ENCODE measurements at regions not wholly inside any gene's neighbourhood (a gene's known extent, or its start where the extent isn't known, plus 50 kb on each side); places are given as distances from the start of the nearest gene placed in this dataset.
"Not testable (repeated sequence)": the region's sequence is repeated elsewhere in the genome, so short reads cannot be mapped to it uniquely, and the experiment has no call there.

- no peaks in the 10 kb centered on the region for H3K4me1 Mint-ChIP-seq (ENCODE audit: low read depth)
- no peak overlapping the region for H3K27ac Mint-ChIP-seq
- no peak overlapping the region for H3K4me3 Mint-ChIP-seq
- no peaks in the 10 kb centered on the region; the same call in 1 of the 2 replicates for H3K36me3 Mint-ChIP-seq (ENCODE audit: low read depth)
- H3K27me3 Mint-ChIP-seq (ENCODE audit: insufficient read depth), result no peaks in the 10 kb centered on the region
- TF ChIP-seq CTCF (IDR thresholded peaks at IDR 0.05), result no peak
- no peak for DNase-seq
- H3K9me3 Mint-ChIP-seq, result peaks cover 25% of the 10 kb centered on the region
Measured at GRCh38 chr4:164601653-164602052, 152.3 kb upstream of the SMIM31 start.

GRCh38 chr4:164605791-164606190, 148.1 kb upstream of the SMIM31 start:
- H3K27me3 Mint-ChIP-seq (ENCODE audit: insufficient read depth); H3K27ac Mint-ChIP-seq; H3K4me3 Mint-ChIP-seq; H3K36me3 Mint-ChIP-seq (ENCODE audit: low read depth); H3K4me1 Mint-ChIP-seq (ENCODE audit: low read depth); DNase-seq: not testable (repeated sequence)
- peaks cover 38% of the 10 kb centered on the region for H3K9me3 Mint-ChIP-seq

GRCh38 chr4:164606478-164606877, 147.5 kb upstream of the SMIM31 start:
- no peak overlapping the region for H3K4me3 Mint-ChIP-seq
- TF ChIP-seq CTCF (IDR thresholded peaks at IDR 0.05), result no peak
- no peak overlapping the region for H3K27ac Mint-ChIP-seq
- H3K27me3 Mint-ChIP-seq (ENCODE audit: insufficient read depth), result no peaks in the 10 kb centered on the region
- peaks cover 40% of the 10 kb centered on the region for H3K9me3 Mint-ChIP-seq
- peaks cover 5% of the 10 kb centered on the region; the same call in 1 of the 2 replicates for H3K36me3 Mint-ChIP-seq (ENCODE audit: low read depth)
- DNase-seq, result no peak
- H3K4me1 Mint-ChIP-seq (ENCODE audit: low read depth), result no peaks in the 10 kb centered on the region

GRCh38 chr4:164613256-164613655, 140.7 kb upstream of the SMIM31 start:
- TF ChIP-seq CTCF (IDR thresholded peaks at IDR 0.05), result no peak
- H3K27me3 Mint-ChIP-seq (ENCODE audit: insufficient read depth), result no peaks in the 10 kb centered on the region; the same call in 1 of the 2 replicates
- no peak for DNase-seq

GRCh38 chr4:164613792-164614191, 140.1 kb upstream of the SMIM31 start:
- Mint-ChIP-seq H3K4me3 (no peak overlapping the region), H3K9me3 (peaks cover 63% of the 10 kb centered on the region), H3K36me3 (ENCODE audit: low read depth) (peaks cover 5% of the 10 kb centered on the region; the same call in 1 of the 2 replicates), H3K27me3 (ENCODE audit: insufficient read depth) (no peaks in the 10 kb centered on the region; the same call in 1 of the 2 replicates), H3K4me1 (ENCODE audit: low read depth) (no peaks in the 10 kb centered on the region), H3K27ac (no peak overlapping the region)
- DNase-seq, result no peak
- TF ChIP-seq CTCF (IDR thresholded peaks at IDR 0.05), result no peak

More at GRCh38 chr4:164613256-164613655, 140.7 kb upstream of the SMIM31 start:
- no peak overlapping the region for H3K4me3 Mint-ChIP-seq
- peaks cover 61% of the 10 kb centered on the region for H3K9me3 Mint-ChIP-seq
- peaks cover 5% of the 10 kb centered on the region; the same call in 1 of the 2 replicates for H3K36me3 Mint-ChIP-seq (ENCODE audit: low read depth)
- no peak overlapping the region for H3K27ac Mint-ChIP-seq
- H3K4me1 Mint-ChIP-seq (ENCODE audit: low read depth), result no peaks in the 10 kb centered on the region

- Mint-ChIP-seq H3K9me3 (peaks cover 63% of the 10 kb centered on the region), H3K36me3 (ENCODE audit: low read depth) (peaks cover 5% of the 10 kb centered on the region; the same call in 1 of the 2 replicates), H3K27me3 (ENCODE audit: insufficient read depth) (no peaks in the 10 kb centered on the region; the same call in 1 of the 2 replicates), H3K27ac (no peak overlapping the region), H3K4me3 (no peak overlapping the region), H3K4me1 (ENCODE audit: low read depth) (no peaks in the 10 kb centered on the region)
- DNase-seq, result no peak
- no peak for TF ChIP-seq CTCF (IDR thresholded peaks at IDR 0.05)
Measured at GRCh38 chr4:164614329-164614728, 139.6 kb upstream of the SMIM31 start.
